ENCODE measurements at regions not wholly inside any gene's neighbourhood (a gene's known extent, or its start where the extent isn't known, plus 50 kb on each side); places are given as distances from the start of the nearest gene placed in this dataset.
"Not testable (repeated sequence)": the region's sequence is repeated elsewhere in the genome, so short reads cannot be mapped to it uniquely, and the experiment has no call there.

DNA sequence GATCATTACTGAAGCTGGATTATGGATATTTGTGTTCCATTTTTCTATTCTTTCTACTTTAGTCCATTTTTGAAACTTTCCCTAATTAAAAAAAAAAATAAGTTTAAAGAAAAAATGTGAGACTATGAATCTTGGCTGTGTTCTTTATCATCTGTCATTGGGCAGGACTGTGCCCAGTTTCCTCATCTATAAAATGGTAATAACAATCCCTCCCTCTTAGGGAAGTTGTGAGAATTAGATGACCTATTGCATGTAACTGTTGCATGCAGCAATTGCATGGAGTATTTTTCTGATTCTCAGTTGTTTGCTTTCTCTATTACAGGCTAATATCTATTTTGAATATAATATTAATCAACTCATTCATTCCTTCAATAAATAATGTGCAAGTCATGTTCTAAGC, 108.2 kb upstream of the LOC128125822 start:
- H3K9me3 ChIP-seq (ENCODE audit: low read depth), result no peaks in the 10 kb centered on the region
- H3K4me2 ChIP-seq, result no peak overlapping the region
- no peak overlapping the region for H3K27ac Mint-ChIP-seq
- no peaks in the 10 kb centered on the region for H3F3A ChIP-seq (ENCODE audit: low read depth)
- DNase-seq (ENCODE audit: low spot score), result no peak
- no peak for TF ChIP-seq EZH2 (IDR thresholded peaks at IDR 0.05)
- TF ChIP-seq, protein P1, sequence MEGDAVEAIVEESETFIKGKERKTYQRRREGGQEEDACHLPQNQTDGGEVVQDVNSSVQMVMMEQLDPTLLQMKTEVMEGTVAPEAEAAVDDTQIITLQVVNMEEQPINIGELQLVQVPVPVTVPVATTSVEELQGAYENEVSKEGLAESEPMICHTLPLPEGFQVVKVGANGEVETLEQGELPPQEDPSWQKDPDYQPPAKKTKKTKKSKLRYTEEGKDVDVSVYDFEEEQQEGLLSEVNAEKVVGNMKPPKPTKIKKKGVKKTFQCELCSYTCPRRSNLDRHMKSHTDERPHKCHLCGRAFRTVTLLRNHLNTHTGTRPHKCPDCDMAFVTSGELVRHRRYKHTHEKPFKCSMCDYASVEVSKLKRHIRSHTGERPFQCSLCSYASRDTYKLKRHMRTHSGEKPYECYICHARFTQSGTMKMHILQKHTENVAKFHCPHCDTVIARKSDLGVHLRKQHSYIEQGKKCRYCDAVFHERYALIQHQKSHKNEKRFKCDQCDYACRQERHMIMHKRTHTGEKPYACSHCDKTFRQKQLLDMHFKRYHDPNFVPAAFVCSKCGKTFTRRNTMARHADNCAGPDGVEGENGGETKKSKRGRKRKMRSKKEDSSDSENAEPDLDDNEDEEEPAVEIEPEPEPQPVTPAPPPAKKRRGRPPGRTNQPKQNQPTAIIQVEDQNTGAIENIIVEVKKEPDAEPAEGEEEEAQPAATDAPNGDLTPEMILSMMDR (IDR thresholded peaks at IDR 0.05), result no peak
- no peak for TF ChIP-seq EZH2phosphoT487 (IDR thresholded peaks at IDR 0.05)
- H3K36me3 ChIP-seq, result no peaks in the 10 kb centered on the region
- H3K27me3 ChIP-seq, result no peaks in the 10 kb centered on the region
- H4K20me1 ChIP-seq (ENCODE audit: low read depth), result no peaks in the 10 kb centered on the region
- H3K27ac ChIP-seq, result no peak overlapping the region
- H3K4me1 ChIP-seq, result no peaks in the 10 kb centered on the region
- H3K36me3 Mint-ChIP-seq, result no peaks in the 10 kb centered on the region
- no peaks in the 10 kb centered on the region for H3K4me1 Mint-ChIP-seq
- H2AFZ ChIP-seq (replicated peaks), result no peak overlapping the region
- no peaks in the 10 kb centered on the region for H3K79me2 ChIP-seq (ENCODE audit: low read depth)
- no peak overlapping the region for H3K4me3 ChIP-seq
- no peak overlapping the region for H3K4me3 Mint-ChIP-seq
- no peaks in the 10 kb centered on the region for H3K9me3 Mint-ChIP-seq
- H3K9ac ChIP-seq, result no peak overlapping the region
- H3K27me3 Mint-ChIP-seq (ENCODE audit: insufficient read depth, low read depth), result no peaks in the 10 kb centered on the region

DNA sequence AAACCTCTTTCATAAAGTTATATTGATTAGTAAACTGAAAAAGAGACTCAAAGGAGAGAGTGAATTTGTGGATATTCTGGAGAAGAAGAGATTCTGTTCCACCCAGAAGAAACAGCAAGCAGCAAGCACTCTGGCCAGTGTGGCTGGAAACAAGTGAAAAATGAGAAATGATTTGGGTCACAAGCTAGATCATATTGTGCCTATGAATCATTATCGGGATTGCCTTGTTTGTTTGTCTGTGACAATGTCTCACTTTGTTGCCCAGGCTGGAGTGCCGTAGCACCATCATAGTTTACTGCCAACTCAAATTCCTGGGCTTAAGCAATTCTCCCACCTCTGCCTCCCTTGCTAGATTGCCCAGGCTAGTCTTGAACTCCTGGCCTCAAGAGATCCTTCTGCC, 106.5 kb upstream of the LOC128125822 start:
- no peak overlapping the region for H2AFZ ChIP-seq (replicated peaks)
- H4K20me1 ChIP-seq (ENCODE audit: low read depth), result no peaks in the 10 kb centered on the region
- no peaks in the 10 kb centered on the region for H3F3A ChIP-seq (ENCODE audit: low read depth)
- no peaks in the 10 kb centered on the region for H3K27me3 ChIP-seq
- H3K36me3 Mint-ChIP-seq, result no peaks in the 10 kb centered on the region
- H3K9me3 ChIP-seq (ENCODE audit: low read depth), result no peaks in the 10 kb centered on the region
- H3K9me3 Mint-ChIP-seq, result no peaks in the 10 kb centered on the region
- H3K4me3 ChIP-seq, result no peak overlapping the region
- H3K27ac Mint-ChIP-seq, result no peak overlapping the region
- H3K27me3 Mint-ChIP-seq (ENCODE audit: insufficient read depth, low read depth), result no peaks in the 10 kb centered on the region
- no peak for DNase-seq (ENCODE audit: low spot score)
- no peaks in the 10 kb centered on the region for H3K79me2 ChIP-seq (ENCODE audit: low read depth)
- no peak overlapping the region for H3K27ac ChIP-seq
- H3K4me2 ChIP-seq, result no peak overlapping the region
- no peaks in the 10 kb centered on the region for H3K4me1 Mint-ChIP-seq
- H3K4me1 ChIP-seq, result no peaks in the 10 kb centered on the region
- TF ChIP-seq, protein P1 (IDR thresholded peaks at IDR 0.05), result no peak
- TF ChIP-seq EZH2 (IDR thresholded peaks at IDR 0.05) (no peak), EZH2phosphoT487 (IDR thresholded peaks at IDR 0.05) (no peak)
- no peak overlapping the region for H3K4me3 Mint-ChIP-seq
- no peak overlapping the region for H3K9ac ChIP-seq
- H3K36me3 ChIP-seq, result no peaks in the 10 kb centered on the region

DNA sequence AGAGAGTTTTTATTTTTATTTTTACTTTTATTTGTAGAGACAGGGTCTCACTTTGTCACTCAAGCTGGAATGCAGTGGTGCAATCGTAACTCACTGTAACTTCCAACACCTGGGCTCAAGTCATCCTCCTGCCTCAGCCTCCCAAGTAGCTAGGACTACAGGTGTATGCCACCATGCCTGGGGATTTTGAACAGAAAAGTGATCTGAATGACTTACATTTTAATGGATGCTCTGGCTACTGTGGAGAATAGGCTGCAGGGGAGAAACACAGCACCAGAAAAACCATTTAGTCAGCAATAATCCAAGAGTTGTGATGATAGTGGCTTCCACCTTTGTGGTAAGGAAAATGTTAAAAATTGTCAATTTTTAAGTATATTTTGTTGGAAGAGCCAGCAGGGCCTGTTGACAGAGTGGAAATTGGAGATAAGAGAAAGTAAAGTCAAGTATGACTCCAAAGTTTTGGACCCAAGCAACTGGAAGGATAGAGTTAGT, 106.0 kb upstream of the LOC128125822 start:
- no peaks in the 10 kb centered on the region for H3K9me3 ChIP-seq (ENCODE audit: low read depth)
- H3K4me3 ChIP-seq, result no peak overlapping the region
- no peak for TF ChIP-seq EZH2 (IDR thresholded peaks at IDR 0.05)
- no peaks in the 10 kb centered on the region for H3K79me2 ChIP-seq (ENCODE audit: low read depth)
- no peaks in the 10 kb centered on the region for H3K27me3 Mint-ChIP-seq (ENCODE audit: insufficient read depth, low read depth)
- no peak overlapping the region for H3K4me3 Mint-ChIP-seq
- H4K20me1 ChIP-seq (ENCODE audit: low read depth), result no peaks in the 10 kb centered on the region
- H3K36me3 Mint-ChIP-seq, result no peaks in the 10 kb centered on the region
- H3K27me3 ChIP-seq, result no peaks in the 10 kb centered on the region
- H3K9me3 Mint-ChIP-seq, result no peaks in the 10 kb centered on the region
- no peak overlapping the region for H3K9ac ChIP-seq
- H2AFZ ChIP-seq (replicated peaks), result no peak overlapping the region
- H3K4me2 ChIP-seq, result no peak overlapping the region
- no peaks in the 10 kb centered on the region for H3K4me1 Mint-ChIP-seq
- no peak overlapping the region for H3K27ac Mint-ChIP-seq
- no peaks in the 10 kb centered on the region for H3K4me1 ChIP-seq
- DNase-seq (ENCODE audit: low spot score), result no peak
- no peaks in the 10 kb centered on the region for H3K36me3 ChIP-seq
- no peaks in the 10 kb centered on the region for H3F3A ChIP-seq (ENCODE audit: low read depth)
- no peak overlapping the region for H3K27ac ChIP-seq

DNA sequence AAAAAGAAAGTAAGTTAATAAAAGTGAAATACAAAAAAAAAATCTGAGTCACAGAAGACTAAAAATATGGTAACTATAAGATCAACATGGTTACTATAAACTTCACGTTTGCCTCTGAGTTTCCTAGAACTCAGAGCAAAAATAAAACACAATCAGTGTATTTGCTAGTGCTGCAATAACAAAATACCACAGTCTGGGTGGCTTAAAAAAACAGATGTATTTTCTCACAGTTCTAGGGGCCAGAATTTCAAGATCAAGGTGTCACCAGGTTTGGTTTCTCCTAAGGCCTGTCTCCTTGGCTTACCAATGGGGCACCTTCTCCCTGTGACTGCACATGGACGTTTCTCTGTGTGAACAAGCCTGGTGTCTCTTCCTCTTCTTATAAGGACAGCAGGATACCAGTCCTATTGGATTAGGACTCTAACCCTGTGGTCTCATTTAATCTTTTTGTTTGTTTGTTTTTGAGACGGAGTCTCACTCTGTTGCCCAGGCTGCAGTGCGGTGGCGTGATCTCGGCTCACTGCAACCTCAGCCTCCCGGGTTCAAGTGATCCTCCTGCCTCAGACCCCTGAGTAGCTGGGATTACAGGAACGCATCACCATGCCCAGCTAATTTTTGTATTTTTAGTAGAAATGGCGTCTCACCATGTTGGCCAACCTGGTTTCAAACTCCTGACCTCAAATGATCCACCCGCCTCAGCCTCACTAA, 104.9 kb upstream of the LOC128125822 start:
- no peaks in the 10 kb centered on the region for H3K36me3 Mint-ChIP-seq
- Histone ChIP-seq H3K4me2 (no peak overlapping the region), H3K4me3 (no peak overlapping the region), H3K4me1 (no peaks in the 10 kb centered on the region), H3K9ac (no peak overlapping the region), H4K20me1 (ENCODE audit: low read depth) (no peaks in the 10 kb centered on the region), H3K9me3 (ENCODE audit: low read depth) (no peaks in the 10 kb centered on the region), H3K79me2 (ENCODE audit: low read depth) (no peaks in the 10 kb centered on the region), H3F3A (ENCODE audit: low read depth) (no peaks in the 10 kb centered on the region), H2AFZ (replicated peaks) (no peak overlapping the region), H3K27me3 (no peaks in the 10 kb centered on the region), H3K36me3 (no peaks in the 10 kb centered on the region), H3K27ac (no peak overlapping the region)
- no peak overlapping the region for H3K4me3 Mint-ChIP-seq
- DNase-seq (ENCODE audit: low spot score), result no peak
- no peaks in the 10 kb centered on the region for H3K4me1 Mint-ChIP-seq
- TF ChIP-seq EZH2phosphoT487 (IDR thresholded peaks at IDR 0.05) (no peak), EZH2 (IDR thresholded peaks at IDR 0.05) (no peak)
- TF ChIP-seq, protein P1 (IDR thresholded peaks at IDR 0.05), result no peak
- H3K9me3 Mint-ChIP-seq, result peaks cover 6% of the 10 kb centered on the region
- H3K27ac Mint-ChIP-seq, result no peak overlapping the region
- peaks cover 3% of the 10 kb centered on the region for H3K27me3 Mint-ChIP-seq (ENCODE audit: insufficient read depth, low read depth)

DNA sequence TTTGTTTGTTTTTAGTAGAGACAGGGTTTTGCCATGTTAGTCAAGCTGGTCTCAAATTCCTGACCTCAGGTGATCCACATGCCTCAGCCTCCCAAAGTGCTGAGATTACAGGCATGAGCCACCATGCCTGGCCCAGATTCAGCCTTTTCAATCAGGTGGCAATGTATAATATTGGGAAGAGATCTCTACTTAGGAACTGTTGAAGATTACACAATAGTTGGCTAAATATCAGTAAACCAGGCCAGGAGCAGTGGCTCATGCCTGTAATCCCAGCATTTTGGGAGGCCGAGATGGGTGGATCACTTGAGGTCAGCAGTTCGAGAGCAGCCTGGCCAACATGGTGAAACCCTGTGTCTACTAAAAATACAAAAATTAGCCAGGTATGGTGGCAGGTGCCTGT, 101.1 kb upstream of the LOC128125822 start:
- H2AFZ ChIP-seq (replicated peaks); H3K9me3 Mint-ChIP-seq; H3F3A ChIP-seq (ENCODE audit: low read depth); H3K27me3 Mint-ChIP-seq (ENCODE audit: insufficient read depth, low read depth); H3K27ac ChIP-seq; H3K4me2 ChIP-seq; H3K27me3 ChIP-seq; H3K36me3 ChIP-seq; H4K20me1 ChIP-seq (ENCODE audit: low read depth); H3K4me1 ChIP-seq; H3K4me3 Mint-ChIP-seq; H3K79me2 ChIP-seq (ENCODE audit: low read depth); DNase-seq (ENCODE audit: low spot score); H3K27ac Mint-ChIP-seq; H3K4me3 ChIP-seq; H3K9ac ChIP-seq; H3K4me1 Mint-ChIP-seq; H3K9me3 ChIP-seq (ENCODE audit: low read depth); H3K36me3 Mint-ChIP-seq: not testable (repeated sequence)

All from neural progenitor cell (in vitro differentiated cells).